Activated CD8-positive, alpha-beta T cell treated with anti-CD3 and anti-CD28 coated beads for 36 hours (primary cell): ENCODE measurements at regions not wholly inside any gene's neighbourhood (a gene's known extent, or its start where the extent isn't known, plus 50 kb on each side); places are given as distances from the start of the nearest gene placed in this dataset.
A peak's percentile ranks its signal among the peaks of the same experiment; 100 is the strongest.
"Not testable (repeated sequence)": the region's sequence is repeated elsewhere in the genome, so short reads cannot be mapped to it uniquely, and the experiment has no call there.

Experiments
- ATAC-seq: fragments of 200-7000 bp; cut with Tn5 transposase; one replicate; pipeline ENCODE4 v1.10.0; 2021; ENCODE audit warnings: mild to moderate bottlenecking, moderate library complexity
- CTCF ChIA-PET: fragments of 350-600 bp; sonication (Branson Sonifier 250); formaldehyde crosslinking; loops from one replicate; lab custom pipeline; 2021; ENCODE audit warnings: antibody characterized with exemption; lab: Charles Lee
- POLR2A ChIA-PET: fragments of 350-600 bp; sonication (Branson Sonifier 250); formaldehyde crosslinking; loops from one replicate; lab custom pipeline; 2021; ENCODE audit warnings: antibody characterized with exemption; lab: Charles Lee
- DNase-seq: peaks from one replicate; pipeline ENCODE4 v3.0.0-alpha.2; 2020
- H3K27ac Mint-ChIP-seq: one replicate; pipeline ENCODE4 v1.8.0; 2021; ENCODE audit warnings: mild to moderate bottlenecking, mixed read lengths
- H3K27me3 Mint-ChIP-seq: one replicate; pipeline ENCODE4 v1.8.0; 2021; ENCODE audit warnings: mixed read lengths
- H3K36me3 Mint-ChIP-seq: one replicate; pipeline ENCODE4 v1.8.0; 2021; ENCODE audit warnings: low read depth, mixed read lengths
- H3K4me1 Mint-ChIP-seq: one replicate; pipeline ENCODE4 v1.8.0; 2021; ENCODE audit warnings: low read depth, mixed read lengths
- H3K4me3 Mint-ChIP-seq: one replicate; pipeline ENCODE4 v1.8.0; 2021; ENCODE audit warnings: mild to moderate bottlenecking, moderate library complexity, mixed read lengths
- H3K9me3 Mint-ChIP-seq: one replicate; pipeline ENCODE4 v1.8.0; 2021; ENCODE audit warnings: mixed read lengths
- CTCF ChIP-seq: fragments of 200-600 bp; IDR thresholded peaks from one replicate; pipeline ENCODE4 v1.8.0; 2022; ENCODE audit warnings: antibody characterized with exemption, mild to moderate bottlenecking
- intact Hi-C: fragments of 100-400 bp; cut with micrococcal nuclease; formaldehyde crosslinking; loops from one replicate; pipeline ENCODE4 v1.10.0; 2022

- DNase-seq: no peak
- POLR2A ChIA-PET: interaction anchor here (0.5 kb wide), 1 partner anchor 103 kb away, joined by 4 read pairs; no protein-coding TSS in a partner anchor
- peaks cover 6% of the 10 kb centered on the region for H3K9me3 Mint-ChIP-seq
- CTCF ChIA-PET: interaction anchor here (0.7 to 2.6 kb wide), 10 partner anchors 8 to 315 kb away, joined by 3 to 10 read pairs (median 5); no protein-coding TSS in a partner anchor
- no peak for TF ChIP-seq CTCF
- no peaks in the 10 kb centered on the region for H3K27me3 Mint-ChIP-seq
- no peak overlapping the region for H3K27ac Mint-ChIP-seq
- no peak overlapping the region for H3K4me3 Mint-ChIP-seq
- H3K36me3 Mint-ChIP-seq: no peaks in the 10 kb centered on the region
- ATAC-seq: no peak
- intact Hi-C loops: no loop called here
- H3K4me1 Mint-ChIP-seq: no peaks in the 10 kb centered on the region
These were observed 139.0 kb upstream of the MTPN start for GRCh38 chr7:136116186-136116585.

- CTCF ChIA-PET: interaction anchor here (0.7 to 2.6 kb wide), 21 partner anchors 9 to 468 kb away, joined by 3 to 10 read pairs (median 4); no protein-coding TSS in a partner anchor
- H3K4me3 Mint-ChIP-seq: no peak overlapping the region
- H3K4me1 Mint-ChIP-seq: no peaks in the 10 kb centered on the region
- DNase-seq: peak; percentile 73
- TF ChIP-seq CTCF: peak; percentile 83
- no peaks in the 10 kb centered on the region for H3K36me3 Mint-ChIP-seq
- peaks cover 6% of the 10 kb centered on the region for H3K9me3 Mint-ChIP-seq
- POLR2A ChIA-PET: no interaction called here
- H3K27ac Mint-ChIP-seq: no peak overlapping the region
- peak; percentile 95 for ATAC-seq
- H3K27me3 Mint-ChIP-seq: no peaks in the 10 kb centered on the region
- intact Hi-C loops: no loop called here
These were observed 138.0 kb upstream of the MTPN start for GRCh38 chr7:136114966-136115762.

- DNase-seq, H3K4me1 Mint-ChIP-seq, H3K4me3 Mint-ChIP-seq, H3K27ac Mint-ChIP-seq, ATAC-seq, H3K36me3 Mint-ChIP-seq, H3K27me3 Mint-ChIP-seq, POLR2A ChIA-PET, H3K9me3 Mint-ChIP-seq, intact Hi-C loops: not testable (repeated sequence)
- CTCF ChIA-PET: interaction anchor here (0.7 to 2.6 kb wide), 14 partner anchors 12 to 1512 kb away, joined by 3 to 10 read pairs (median 4); no protein-coding TSS in a partner anchor
These were observed 137.3 kb upstream of the MTPN start for GRCh38 chr7:136114467-136114866.

- H3K4me1 Mint-ChIP-seq, H3K36me3 Mint-ChIP-seq, intact Hi-C loops, H3K4me3 Mint-ChIP-seq, DNase-seq, POLR2A ChIA-PET, CTCF ChIA-PET, H3K27me3 Mint-ChIP-seq, H3K27ac Mint-ChIP-seq, ATAC-seq: not testable (repeated sequence)
- H3K9me3 Mint-ChIP-seq: peaks cover 17% of the 10 kb centered on the region
These were observed 131.9 kb upstream of the MTPN start for GRCh38 chr7:136109037-136109436.

GRCh38 chr7:136105191-136105590 lies 128.0 kb upstream of the MTPN start:
- ATAC-seq (no peak), DNase-seq (no peak)
- Mint-ChIP-seq H3K9me3 (peaks cover 12% of the 10 kb centered on the region), H3K4me3 (no peak overlapping the region), H3K27ac (no peak overlapping the region), H3K36me3 (peaks cover 4% of the 10 kb centered on the region), H3K27me3 (no peaks in the 10 kb centered on the region), H3K4me1 (no peaks in the 10 kb centered on the region)
- POLR2A ChIA-PET: no interaction called here
- TF ChIP-seq CTCF: no peak
- intact Hi-C loops: no loop called here
- CTCF ChIA-PET: no interaction called here

GRCh38 chr7:136104269-136104603 lies 127.1 kb upstream of the MTPN start:
- peaks cover 14% of the 10 kb centered on the region for H3K9me3 Mint-ChIP-seq
- no peaks in the 10 kb centered on the region for H3K4me1 Mint-ChIP-seq
- DNase-seq (no peak), ATAC-seq (no peak)
- no peak overlapping the region for H3K27ac Mint-ChIP-seq
- H3K4me3 Mint-ChIP-seq: no peak overlapping the region
- peaks cover 4% of the 10 kb centered on the region for H3K36me3 Mint-ChIP-seq
- POLR2A ChIA-PET: no interaction called here
- intact Hi-C loops: no loop called here
- TF ChIP-seq CTCF: no peak
- no peaks in the 10 kb centered on the region for H3K27me3 Mint-ChIP-seq
- CTCF ChIA-PET: no interaction called here
